Activated CD8-positive, alpha-beta memory T cell treated with anti-CD3 and anti-CD28 coated beads, Interleukin-2, amount 10 ng/mL, durations not matched to agents 7 days and 5 days (primary cell): ENCODE measurements at regions not wholly inside any gene's neighbourhood (a gene's known extent, or its start where the extent isn't known, plus 50 kb on each side); places are given as distances from the start of the nearest gene placed in this dataset.

Source experiments
- ATAC-seq: fragments of 150-1000 bp; cut with Tn5 transposase; one replicate; pipeline ENCODE4 v1.10.0; 2021; ENCODE audit warnings: moderate library complexity
- CTCF ChIA-PET: fragments of 350-600 bp; sonication (Branson Sonifier 250); formaldehyde crosslinking; loops from one replicate; lab custom pipeline; 2021; ENCODE audit warnings: antibody characterized with exemption; lab: Charles Lee
- DNase-seq: peaks from one replicate; pipeline ENCODE4 v3.0.0-alpha.2; 2020
- H3K27ac Mint-ChIP-seq: one replicate; pipeline ENCODE4 v1.8.0; 2021; ENCODE audit warnings: mild to moderate bottlenecking, mixed read lengths
- H3K27me3 Mint-ChIP-seq: one replicate; pipeline ENCODE4 v1.8.0; 2021; ENCODE audit warnings: mixed read lengths
- H3K36me3 Mint-ChIP-seq: one replicate; pipeline ENCODE4 v1.8.0; 2021; ENCODE audit warnings: mild to moderate bottlenecking, mixed read lengths
- H3K4me1 Mint-ChIP-seq: one replicate; pipeline ENCODE4 v1.8.0; 2021; ENCODE audit warnings: mixed read lengths
- H3K4me3 Mint-ChIP-seq: one replicate; pipeline ENCODE4 v1.8.0; 2021; ENCODE audit warnings: mild to moderate bottlenecking, moderate library complexity, mixed read lengths
- H3K9me3 Mint-ChIP-seq: one replicate; pipeline ENCODE4 v1.8.0; 2022; ENCODE audit warnings: low read depth, mixed read lengths

GRCh38 chr5:91906027-91906426, 522.9 kb upstream of the ARRDC3 start:
- no peak for DNase-seq
- H3K36me3 Mint-ChIP-seq: no peaks in the 10 kb centered on the region
- H3K4me3 Mint-ChIP-seq: no peak overlapping the region
- no peaks in the 10 kb centered on the region for H3K4me1 Mint-ChIP-seq
- no peak for ATAC-seq
- no peaks in the 10 kb centered on the region for H3K27me3 Mint-ChIP-seq
- CTCF ChIA-PET: no interaction called here
- H3K27ac Mint-ChIP-seq: no peak overlapping the region
- no peaks in the 10 kb centered on the region for H3K9me3 Mint-ChIP-seq

GRCh38 chr5:91898898-91899297, 515.8 kb upstream of the ARRDC3 start:
- ATAC-seq (no peak), DNase-seq (no peak)
- H3K36me3 Mint-ChIP-seq: no peaks in the 10 kb centered on the region
- CTCF ChIA-PET: no interaction called here
- no peaks in the 10 kb centered on the region for H3K9me3 Mint-ChIP-seq
- H3K27me3 Mint-ChIP-seq: no peaks in the 10 kb centered on the region
- no peak overlapping the region for H3K27ac Mint-ChIP-seq
- no peaks in the 10 kb centered on the region for H3K4me1 Mint-ChIP-seq
- H3K4me3 Mint-ChIP-seq: no peak overlapping the region

DNA sequence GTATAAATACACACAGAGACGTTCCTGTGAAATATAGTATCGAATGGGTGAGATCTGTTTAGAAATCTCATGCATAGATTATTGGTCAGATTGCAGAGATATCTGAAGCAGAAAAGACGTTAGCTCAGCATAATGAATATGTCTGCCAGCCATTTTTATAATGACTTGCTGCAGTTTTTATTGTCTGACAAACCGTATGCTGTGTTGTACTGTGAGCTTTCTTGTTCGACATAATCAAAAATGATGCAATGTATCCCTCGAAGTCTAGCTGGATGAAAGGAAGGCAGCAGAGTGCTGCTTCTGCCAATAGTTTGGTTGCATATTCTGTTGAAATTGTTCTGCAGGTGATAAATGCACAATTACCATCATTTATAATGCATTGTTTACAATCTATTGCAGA, 514.9 kb upstream of the ARRDC3 start:
- H3K36me3 Mint-ChIP-seq: no peaks in the 10 kb centered on the region
- H3K4me3 Mint-ChIP-seq: no peak overlapping the region
- CTCF ChIA-PET: no interaction called here
- DNase-seq (no peak), ATAC-seq (no peak)
- no peaks in the 10 kb centered on the region for H3K9me3 Mint-ChIP-seq
- no peaks in the 10 kb centered on the region for H3K27me3 Mint-ChIP-seq
- H3K27ac Mint-ChIP-seq: no peak overlapping the region
- no peaks in the 10 kb centered on the region for H3K4me1 Mint-ChIP-seq

DNA sequence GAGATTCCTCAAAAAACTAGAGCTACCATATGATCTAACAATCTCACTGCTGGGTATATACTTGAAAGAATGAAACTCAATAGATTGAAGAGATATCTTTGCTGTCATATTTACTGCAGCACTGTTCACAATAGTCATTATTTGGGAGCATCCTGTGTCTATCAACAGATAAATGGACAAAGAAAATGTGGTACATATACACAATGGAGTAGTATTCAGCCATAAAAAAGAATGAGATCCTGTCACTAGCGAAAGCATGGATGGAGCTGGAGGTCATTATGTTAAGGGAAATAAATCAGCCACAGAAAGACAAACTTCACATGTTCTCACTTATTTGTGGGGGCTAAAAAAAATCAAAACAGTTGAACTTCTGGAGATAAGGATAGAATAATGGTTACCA, 505.7 kb upstream of the ARRDC3 start:
- H3K4me1 Mint-ChIP-seq: no peaks in the 10 kb centered on the region
- CTCF ChIA-PET: no interaction called here
- H3K9me3 Mint-ChIP-seq: peaks cover 2% of the 10 kb centered on the region
- no peak overlapping the region for H3K4me3 Mint-ChIP-seq
- ATAC-seq (no peak), DNase-seq (no peak)
- H3K27me3 Mint-ChIP-seq: no peaks in the 10 kb centered on the region
- H3K27ac Mint-ChIP-seq: no peak overlapping the region
- H3K36me3 Mint-ChIP-seq: no peaks in the 10 kb centered on the region

GRCh38 chr5:91885291-91886265, 502.5 kb upstream of the ARRDC3 start:
- ATAC-seq (no peak), DNase-seq (no peak)
- no peaks in the 10 kb centered on the region for H3K36me3 Mint-ChIP-seq
- H3K27me3 Mint-ChIP-seq: no peaks in the 10 kb centered on the region
- no peak overlapping the region for H3K4me3 Mint-ChIP-seq
- H3K4me1 Mint-ChIP-seq: no peaks in the 10 kb centered on the region
- H3K9me3 Mint-ChIP-seq: peaks cover 4% of the 10 kb centered on the region
- CTCF ChIA-PET: no interaction called here
- no peak overlapping the region for H3K27ac Mint-ChIP-seq

- ATAC-seq: no peak
- Mint-ChIP-seq H3K4me3 (no peak overlapping the region), H3K27me3 (no peaks in the 10 kb centered on the region), H3K9me3 (peaks cover 2% of the 10 kb centered on the region), H3K36me3 (no peaks in the 10 kb centered on the region), H3K27ac (no peak overlapping the region), H3K4me1 (no peaks in the 10 kb centered on the region)
- CTCF ChIA-PET: no interaction called here
- no peak for DNase-seq
Observed at GRCh38 chr5:91884036-91884435, 500.9 kb upstream of the ARRDC3 start.

DNA sequence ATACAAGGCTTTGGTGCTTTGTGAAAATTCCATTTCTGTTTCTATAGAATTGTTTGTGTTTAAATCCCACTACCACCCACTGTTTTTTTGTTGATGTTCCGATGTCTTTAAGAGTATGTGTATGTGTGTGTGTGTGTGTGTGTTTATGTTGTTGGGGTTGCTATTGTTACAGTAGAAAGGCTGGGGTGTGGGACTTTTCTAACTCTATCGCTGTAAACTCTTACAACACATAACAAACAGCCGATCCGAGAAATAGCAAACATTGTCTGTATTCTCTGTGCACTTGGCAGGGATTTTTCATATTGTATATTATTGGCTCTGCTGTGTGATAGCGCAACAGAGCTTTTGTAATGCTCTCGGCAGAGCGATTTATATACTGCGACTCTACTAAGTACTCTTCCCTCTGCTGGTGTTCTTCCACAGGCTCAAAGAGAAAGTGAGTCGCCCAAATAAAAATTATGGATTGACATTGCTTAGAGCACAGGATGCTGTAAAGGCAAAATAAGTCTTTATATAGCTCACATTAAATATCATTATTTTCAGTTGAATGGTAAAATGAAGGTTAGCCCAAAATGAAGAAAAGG, 492.2 kb upstream of the ARRDC3 start:
- H3K27me3 Mint-ChIP-seq: no peaks in the 10 kb centered on the region
- peaks cover 2% of the 10 kb centered on the region for H3K9me3 Mint-ChIP-seq
- ATAC-seq (no peak), DNase-seq (no peak)
- H3K27ac Mint-ChIP-seq: no peak overlapping the region
- CTCF ChIA-PET: no interaction called here
- no peak overlapping the region for H3K4me3 Mint-ChIP-seq
- no peaks in the 10 kb centered on the region for H3K36me3 Mint-ChIP-seq
- no peaks in the 10 kb centered on the region for H3K4me1 Mint-ChIP-seq

GRCh38 chr5:91867799-91868198, 484.7 kb upstream of the ARRDC3 start:
- H3K27me3 Mint-ChIP-seq: no peaks in the 10 kb centered on the region
- H3K36me3 Mint-ChIP-seq: no peaks in the 10 kb centered on the region
- DNase-seq: no peak
- no peak overlapping the region for H3K4me3 Mint-ChIP-seq
- no peaks in the 10 kb centered on the region for H3K4me1 Mint-ChIP-seq
- H3K27ac Mint-ChIP-seq: no peak overlapping the region
- CTCF ChIA-PET: no interaction called here
- H3K9me3 Mint-ChIP-seq: no peaks in the 10 kb centered on the region
- no peak for ATAC-seq

DNA sequence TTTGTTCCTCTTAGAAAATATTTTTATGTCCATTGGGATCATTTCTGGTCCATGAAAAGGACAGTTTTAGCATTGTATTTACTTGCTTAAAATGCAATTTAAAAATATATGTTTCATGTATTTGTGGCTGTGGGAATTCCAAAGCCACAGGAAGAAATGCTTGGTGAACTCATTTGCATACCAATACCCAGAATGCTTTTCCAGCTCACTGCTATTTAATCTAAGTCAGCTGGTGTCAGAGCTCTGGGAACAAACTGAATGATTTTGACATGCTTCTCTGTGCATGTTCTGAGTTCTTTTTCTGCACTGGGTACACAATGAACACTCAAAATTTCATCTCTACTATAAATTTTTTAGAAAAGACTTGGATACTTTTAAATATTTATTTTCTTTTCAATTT, 482.8 kb upstream of the ARRDC3 start:
- no peak overlapping the region for H3K4me3 Mint-ChIP-seq

GRCh38 chr5:91864962-91865361, 481.8 kb upstream of the ARRDC3 start:
- no peak for DNase-seq
- H3K4me3 Mint-ChIP-seq: no peak overlapping the region
- ATAC-seq: no peak
- no peak overlapping the region for H3K27ac Mint-ChIP-seq
- CTCF ChIA-PET: no interaction called here
- H3K4me1 Mint-ChIP-seq: no peaks in the 10 kb centered on the region
- H3K9me3 Mint-ChIP-seq: peaks cover 2% of the 10 kb centered on the region
- H3K27me3 Mint-ChIP-seq: no peaks in the 10 kb centered on the region
- no peaks in the 10 kb centered on the region for H3K36me3 Mint-ChIP-seq

More for the DNA sequence above, 482.8 kb upstream of the ARRDC3 start:
- ATAC-seq (no peak), DNase-seq (no peak)
- H3K9me3 Mint-ChIP-seq: peaks cover 2% of the 10 kb centered on the region
- H3K36me3 Mint-ChIP-seq: no peaks in the 10 kb centered on the region
- H3K27ac Mint-ChIP-seq: no peak overlapping the region
- no peaks in the 10 kb centered on the region for H3K4me1 Mint-ChIP-seq
- H3K27me3 Mint-ChIP-seq: no peaks in the 10 kb centered on the region
- CTCF ChIA-PET: no interaction called here

DNA sequence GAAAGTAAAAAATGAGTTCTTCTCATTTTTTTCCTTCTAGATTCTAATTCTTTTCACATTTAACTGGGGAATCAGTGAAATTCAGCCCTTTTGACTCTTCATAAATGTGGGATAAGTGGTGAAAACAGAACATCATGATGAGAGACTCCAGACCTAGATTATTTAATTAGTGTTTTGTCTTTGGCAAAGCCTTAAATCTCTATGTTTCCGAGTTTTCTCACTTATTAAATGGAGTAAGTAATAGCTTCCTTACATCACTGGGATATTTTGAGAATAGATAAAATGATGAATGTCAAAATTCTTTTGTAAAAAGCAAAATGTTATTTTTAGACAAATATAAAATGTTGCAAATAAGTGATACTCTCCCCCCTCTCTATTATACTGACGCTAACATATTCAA, 468.6 kb upstream of the ARRDC3 start:
- H3K27ac Mint-ChIP-seq: no peak overlapping the region
- no peak for ATAC-seq
- H3K27me3 Mint-ChIP-seq: no peaks in the 10 kb centered on the region
- H3K4me1 Mint-ChIP-seq: no peaks in the 10 kb centered on the region
- CTCF ChIA-PET: no interaction called here
- no peak for DNase-seq
- H3K36me3 Mint-ChIP-seq: no peaks in the 10 kb centered on the region
- no peaks in the 10 kb centered on the region for H3K9me3 Mint-ChIP-seq
- H3K4me3 Mint-ChIP-seq: no peak overlapping the region

- no peaks in the 10 kb centered on the region for H3K27me3 Mint-ChIP-seq
- ATAC-seq: no peak
- CTCF ChIA-PET: no interaction called here
Observed at GRCh38 chr5:91850031-91850430, 466.9 kb upstream of the ARRDC3 start.

DNA sequence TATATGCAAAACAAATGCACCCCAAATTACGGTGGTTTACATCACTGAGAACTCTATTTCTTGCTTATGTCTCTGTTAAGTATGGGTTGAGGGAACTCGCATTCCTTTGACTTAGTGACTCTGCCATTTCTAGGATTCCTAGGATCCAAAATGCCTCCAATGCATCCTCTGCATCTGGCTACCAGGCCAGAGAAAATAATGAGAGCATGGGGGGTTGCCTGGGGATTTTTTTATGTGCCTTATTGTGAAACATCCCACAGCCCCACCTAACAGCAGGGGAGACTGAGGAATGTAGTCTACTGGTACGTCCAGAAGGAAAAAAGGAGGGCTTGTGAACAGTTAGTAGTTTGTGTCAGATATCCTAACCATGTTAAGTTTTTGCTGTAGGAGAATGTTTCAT, 466.0 kb upstream of the ARRDC3 start:
- Mint-ChIP-seq H3K36me3 (no peaks in the 10 kb centered on the region), H3K27me3 (no peaks in the 10 kb centered on the region), H3K9me3 (no peaks in the 10 kb centered on the region), H3K4me3 (no peak overlapping the region), H3K4me1 (no peaks in the 10 kb centered on the region), H3K27ac (no peak overlapping the region)
- no peak for ATAC-seq
- DNase-seq: no peak
- CTCF ChIA-PET: no interaction called here

More at GRCh38 chr5:91850031-91850430, 466.9 kb upstream of the ARRDC3 start:
- no peak overlapping the region for H3K4me3 Mint-ChIP-seq
- H3K4me1 Mint-ChIP-seq: no peaks in the 10 kb centered on the region
- H3K36me3 Mint-ChIP-seq: no peaks in the 10 kb centered on the region
- H3K27ac Mint-ChIP-seq: no peak overlapping the region
- no peaks in the 10 kb centered on the region for H3K9me3 Mint-ChIP-seq
- DNase-seq: no peak

GRCh38 chr5:91848453-91848852, 465.3 kb upstream of the ARRDC3 start:
- Mint-ChIP-seq H3K4me3 (no peak overlapping the region), H3K27ac (no peak overlapping the region), H3K9me3 (no peaks in the 10 kb centered on the region), H3K27me3 (no peaks in the 10 kb centered on the region), H3K4me1 (no peaks in the 10 kb centered on the region), H3K36me3 (no peaks in the 10 kb centered on the region)
- DNase-seq: no peak
- CTCF ChIA-PET: no interaction called here
- no peak for ATAC-seq
